IPS DF 4.7 (cell line): ENCODE measurements at regions not wholly inside any gene's neighbourhood (a gene's known extent, or its start where the extent isn't known, plus 50 kb on each side); places are given as distances from the start of the nearest gene placed in this dataset.

Experiments
- DNase-seq: peaks from one replicate; pipeline ENCODE4 v3.0.0-alpha.2; 2013; ENCODE audit warnings: low spot score; ENCODE audit errors: extremely low read depth

DNA sequence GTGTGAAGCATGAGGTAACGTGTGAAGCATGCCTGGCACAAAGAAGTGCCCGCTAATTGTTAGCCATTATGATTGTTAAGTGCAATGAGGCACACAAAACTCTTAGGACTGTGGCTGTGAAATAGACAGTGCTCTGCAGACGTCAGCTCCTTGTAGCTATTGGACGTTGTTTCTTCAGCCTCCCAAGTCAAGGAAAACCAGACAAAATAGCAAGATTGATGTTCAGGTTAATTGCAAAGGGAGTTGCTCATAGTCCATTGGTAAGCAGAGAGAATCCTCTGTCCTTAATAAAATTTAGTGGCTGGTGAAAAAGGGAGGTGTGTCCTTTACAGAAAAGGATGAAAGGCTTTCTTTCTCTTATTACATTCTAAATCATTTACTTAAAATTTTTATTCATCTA is 54.6 kb upstream of the MBP start:
- DNase-seq, result no peak

DNA sequence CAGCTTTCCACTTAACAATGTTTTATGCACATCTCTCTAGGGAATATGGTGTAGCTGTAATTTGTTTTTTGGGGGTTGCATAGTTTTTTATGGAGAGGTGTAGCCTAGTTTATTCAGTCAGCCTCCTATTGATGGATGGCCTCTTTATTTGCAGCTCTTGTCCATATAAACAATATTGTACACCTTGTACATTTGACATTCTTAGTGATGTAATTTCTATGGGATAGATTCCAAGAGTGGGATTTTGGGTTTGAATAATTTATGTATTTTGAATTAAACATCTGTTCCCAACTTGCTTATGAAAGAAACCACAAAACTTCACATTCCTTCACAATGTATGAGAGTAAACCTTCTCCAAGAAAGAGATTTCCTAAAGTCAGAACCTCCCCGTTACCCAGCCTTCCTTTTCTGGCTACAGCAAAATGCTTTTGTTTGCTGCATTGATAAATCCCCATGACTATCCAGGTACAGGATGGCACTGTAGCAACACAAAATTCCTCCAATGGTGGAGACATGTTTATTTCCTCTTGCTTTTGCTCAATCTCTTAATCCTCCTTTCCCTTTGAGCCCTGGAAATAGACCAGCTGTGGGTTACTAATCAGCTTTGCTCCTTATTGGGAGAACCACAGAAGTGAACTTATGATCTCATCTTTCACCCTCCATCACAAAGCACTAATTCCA is 58.4 kb upstream of the GALR1 start:
- DNase-seq, result no peak

- DNase-seq, result peak; percentile 5
Measured at GRCh38 chr18:77197073-77197472, 52.6 kb upstream of the GALR1 start.

DNA sequence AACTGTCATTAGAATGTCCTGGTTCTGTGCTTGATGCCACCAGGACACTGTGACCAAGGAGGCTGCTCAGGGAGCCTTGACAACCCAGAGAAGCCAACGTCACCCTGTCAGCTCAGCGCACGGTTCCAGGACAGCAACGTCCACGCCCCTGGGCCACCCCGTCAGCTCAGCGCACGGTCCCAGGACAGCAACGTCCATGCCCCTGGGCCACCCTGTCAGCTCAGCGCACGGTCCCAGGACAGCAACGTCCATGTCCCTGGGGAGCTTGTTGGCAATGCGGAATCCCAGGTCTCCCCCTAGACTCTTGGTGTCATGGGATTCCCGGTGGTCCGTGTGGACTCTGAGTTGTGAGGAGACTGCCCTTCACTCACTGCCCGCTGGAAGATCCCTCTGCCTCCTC is 51.0 kb upstream of the GALR1 start:
- no peak for DNase-seq

- DNase-seq, result no peak
Measured at GRCh38 chr18:77199707-77200106, 49.9 kb upstream of the GALR1 start.
